ENCODE measurements at regions not wholly inside any gene's neighbourhood (a gene's known extent, or its start where the extent isn't known, plus 50 kb on each side); places are given as distances from the start of the nearest gene placed in this dataset.

DNA sequence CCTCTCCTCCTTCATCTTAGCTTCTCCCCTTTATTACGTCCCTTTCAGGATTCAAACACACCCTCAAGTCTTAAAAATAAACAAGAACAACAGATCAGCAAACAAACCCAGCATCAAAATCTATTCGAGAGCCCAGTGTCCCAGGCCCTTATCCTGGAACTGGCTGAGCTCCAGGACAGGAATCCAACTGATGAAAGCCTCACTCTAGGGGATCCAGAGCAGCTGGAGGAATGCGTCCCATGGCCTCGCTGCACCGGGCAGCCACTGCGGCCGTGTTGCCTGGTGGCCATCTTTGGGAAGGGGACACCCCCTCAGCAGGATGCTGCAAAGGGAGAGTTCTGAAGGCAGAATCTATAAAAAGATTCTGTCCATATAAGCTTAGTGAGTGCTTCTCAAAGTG, 156.5 kb upstream of the BMPER start:
- Histone ChIP-seq H3K9me3 (ENCODE audit: control insufficient read depth in 2 of 2, insufficient read depth in 1 of 2, low read depth in 1 of 2, low read length in 1 of 2) (no peaks in the 10 kb centered on the region), H3K27me3 (ENCODE audit: control insufficient read depth in 3 of 3, insufficient read depth in 3 of 3, low read length in 3 of 3) (no peaks in the 10 kb centered on the region), H3K4me3 (ENCODE audit: low read depth in 1 of 3, low read length in 3 of 3) (no peak overlapping the region), H3K4me1 (ENCODE audit: control insufficient read depth in 3 of 3, insufficient read depth in 2 of 3, low read depth in 1 of 3, low read length in 2 of 3) (no peaks in the 10 kb centered on the region), H3K36me3 (ENCODE audit: control insufficient read depth in 3 of 3, insufficient read depth in 2 of 3, low read depth in 1 of 3, low read length in 3 of 3) (no peaks in the 10 kb centered on the region), H3K27ac (ENCODE audit: low read depth in 1 of 3, low read length in 2 of 3) (no peak overlapping the region)
- 79 to 83% (median 80%) methylated on average over 7 of the region's 7 CpGs for WGBS, 3 donors
- no peak for FAIRE-seq
- DNase-seq, result no peak

DNA sequence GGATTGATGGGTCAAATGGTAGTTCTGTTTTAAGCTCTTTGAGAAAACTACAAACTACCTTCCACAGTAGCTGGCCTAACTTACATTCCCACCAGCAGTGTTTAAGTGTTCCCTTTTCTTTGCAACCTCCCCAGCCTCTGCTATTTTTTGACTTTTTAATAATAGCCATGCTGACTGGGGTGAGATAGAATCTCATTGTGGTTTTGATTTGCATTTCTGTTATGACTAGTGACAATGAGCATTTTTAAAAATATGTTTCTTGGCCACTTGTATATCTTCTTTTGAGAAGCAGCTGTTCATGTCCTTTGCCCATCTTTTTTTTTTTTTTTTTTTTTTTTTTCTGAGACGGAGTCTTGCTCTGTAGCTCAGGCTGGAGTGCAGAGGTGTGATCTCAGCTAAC, 155.2 kb upstream of the BMPER start:
- Histone ChIP-seq H3K27ac (ENCODE audit: low read depth in 1 of 3, low read length in 2 of 3) (no peak overlapping the region), H3K4me1 (ENCODE audit: control insufficient read depth in 3 of 3, insufficient read depth in 2 of 3, low read depth in 1 of 3, low read length in 2 of 3) (no peaks in the 10 kb centered on the region), H3K36me3 (ENCODE audit: control insufficient read depth in 3 of 3, insufficient read depth in 2 of 3, low read depth in 1 of 3, low read length in 3 of 3) (no peaks in the 10 kb centered on the region), H3K27me3 (ENCODE audit: control insufficient read depth in 3 of 3, insufficient read depth in 3 of 3, low read length in 3 of 3) (no peaks in the 10 kb centered on the region), H3K9me3 (ENCODE audit: control insufficient read depth in 2 of 2, insufficient read depth in 1 of 2, low read depth in 1 of 2, low read length in 1 of 2) (no peaks in the 10 kb centered on the region), H3K4me3 (ENCODE audit: low read depth in 1 of 3, low read length in 3 of 3) (no peak overlapping the region)
- DNase-seq (no peak), FAIRE-seq (no peak)
- WGBS, 3 donors, result 55 to 83% (median 78%) methylated on average over 1 of the region's 1 CpG

DNA sequence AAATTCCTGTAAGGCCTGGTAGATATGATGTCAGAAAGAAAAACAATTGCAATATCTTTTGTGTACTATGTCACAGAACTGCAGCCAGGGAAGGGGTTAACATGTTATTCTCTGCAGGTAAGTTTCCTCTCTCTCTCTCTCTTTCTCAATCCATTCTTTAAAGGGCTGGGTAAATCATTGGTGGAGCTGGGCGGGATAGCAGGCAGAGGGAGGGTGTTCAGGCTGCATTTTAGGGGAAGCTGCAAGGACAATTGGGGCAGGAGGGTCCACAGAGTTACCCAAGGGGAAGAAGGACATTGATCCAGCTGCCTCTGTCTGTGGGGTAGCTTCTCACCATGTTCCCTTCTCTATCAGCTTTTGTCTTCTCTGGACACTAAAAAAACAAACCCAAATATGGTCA, 153.9 kb upstream of the BMPER start:
- Histone ChIP-seq H3K9me3 (ENCODE audit: control insufficient read depth in 2 of 2, insufficient read depth in 1 of 2, low read depth in 1 of 2, low read length in 1 of 2) (no peaks in the 10 kb centered on the region), H3K4me3 (ENCODE audit: low read depth in 1 of 3, low read length in 3 of 3) (no peak overlapping the region), H3K27ac (ENCODE audit: low read depth in 1 of 3, low read length in 2 of 3) (no peak overlapping the region), H3K27me3 (ENCODE audit: control insufficient read depth in 3 of 3, insufficient read depth in 3 of 3, low read length in 3 of 3) (no peaks in the 10 kb centered on the region), H3K4me1 (ENCODE audit: control insufficient read depth in 3 of 3, insufficient read depth in 2 of 3, low read depth in 1 of 3, low read length in 2 of 3) (no peaks in the 10 kb centered on the region), H3K36me3 (ENCODE audit: control insufficient read depth in 3 of 3, insufficient read depth in 2 of 3, low read depth in 1 of 3, low read length in 3 of 3) (no peaks in the 10 kb centered on the region)
- WGBS, 3 donors, result 50 to 64% (median 50%) methylated on average over 1 of the region's 1 CpG
- FAIRE-seq (no peak), DNase-seq (no peak)

DNA sequence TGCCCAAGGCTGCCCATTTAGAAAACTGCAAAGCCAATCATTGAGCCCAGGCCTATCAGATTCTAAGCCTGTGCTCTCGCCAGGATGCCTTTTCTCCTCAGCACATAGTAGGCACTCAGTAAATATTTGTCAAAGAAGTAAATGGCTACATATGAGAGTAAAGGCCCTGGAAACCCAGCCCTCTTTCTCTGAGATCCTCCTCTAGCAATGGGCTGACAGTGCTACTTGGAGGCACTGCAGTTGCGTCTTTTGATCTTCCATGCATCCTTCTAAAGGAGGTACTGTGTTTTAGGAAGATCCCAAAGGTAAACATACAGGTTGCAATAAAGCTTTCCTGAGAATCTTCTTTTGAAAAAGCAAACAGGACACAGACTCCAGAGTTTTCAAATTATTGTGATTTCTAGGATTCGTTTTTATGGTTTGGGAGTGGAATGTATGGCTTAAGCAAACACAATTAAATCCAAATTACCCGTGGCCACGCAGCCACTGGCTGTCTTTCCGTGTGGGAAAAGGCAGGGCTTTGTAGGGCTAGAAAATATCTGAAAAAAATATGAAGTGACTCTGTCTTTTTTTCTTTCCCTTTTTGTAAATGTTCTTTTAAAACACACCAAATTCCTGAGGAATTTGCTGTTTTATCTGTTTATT, 151.3 kb upstream of the BMPER start:
- Histone ChIP-seq H3K36me3 (ENCODE audit: control insufficient read depth in 3 of 3, insufficient read depth in 2 of 3, low read depth in 1 of 3, low read length in 3 of 3) (no peaks in the 10 kb centered on the region), H3K9me3 (ENCODE audit: control insufficient read depth in 2 of 2, insufficient read depth in 1 of 2, low read depth in 1 of 2, low read length in 1 of 2) (no peaks in the 10 kb centered on the region), H3K27me3 (ENCODE audit: control insufficient read depth in 3 of 3, insufficient read depth in 3 of 3, low read length in 3 of 3) (no peaks in the 10 kb centered on the region), H3K4me3 (ENCODE audit: low read depth in 1 of 3, low read length in 3 of 3) (no peak overlapping the region), H3K4me1 (ENCODE audit: control insufficient read depth in 3 of 3, insufficient read depth in 2 of 3, low read depth in 1 of 3, low read length in 2 of 3) (no peaks in the 10 kb centered on the region), H3K27ac (ENCODE audit: low read depth in 1 of 3, low read length in 2 of 3) (no peak overlapping the region)
- FAIRE-seq (no peak), DNase-seq (no peak)
- 34 to 61% (median 42%) methylated on average over 6 of the region's 6 CpGs for WGBS, 3 donors

DNA sequence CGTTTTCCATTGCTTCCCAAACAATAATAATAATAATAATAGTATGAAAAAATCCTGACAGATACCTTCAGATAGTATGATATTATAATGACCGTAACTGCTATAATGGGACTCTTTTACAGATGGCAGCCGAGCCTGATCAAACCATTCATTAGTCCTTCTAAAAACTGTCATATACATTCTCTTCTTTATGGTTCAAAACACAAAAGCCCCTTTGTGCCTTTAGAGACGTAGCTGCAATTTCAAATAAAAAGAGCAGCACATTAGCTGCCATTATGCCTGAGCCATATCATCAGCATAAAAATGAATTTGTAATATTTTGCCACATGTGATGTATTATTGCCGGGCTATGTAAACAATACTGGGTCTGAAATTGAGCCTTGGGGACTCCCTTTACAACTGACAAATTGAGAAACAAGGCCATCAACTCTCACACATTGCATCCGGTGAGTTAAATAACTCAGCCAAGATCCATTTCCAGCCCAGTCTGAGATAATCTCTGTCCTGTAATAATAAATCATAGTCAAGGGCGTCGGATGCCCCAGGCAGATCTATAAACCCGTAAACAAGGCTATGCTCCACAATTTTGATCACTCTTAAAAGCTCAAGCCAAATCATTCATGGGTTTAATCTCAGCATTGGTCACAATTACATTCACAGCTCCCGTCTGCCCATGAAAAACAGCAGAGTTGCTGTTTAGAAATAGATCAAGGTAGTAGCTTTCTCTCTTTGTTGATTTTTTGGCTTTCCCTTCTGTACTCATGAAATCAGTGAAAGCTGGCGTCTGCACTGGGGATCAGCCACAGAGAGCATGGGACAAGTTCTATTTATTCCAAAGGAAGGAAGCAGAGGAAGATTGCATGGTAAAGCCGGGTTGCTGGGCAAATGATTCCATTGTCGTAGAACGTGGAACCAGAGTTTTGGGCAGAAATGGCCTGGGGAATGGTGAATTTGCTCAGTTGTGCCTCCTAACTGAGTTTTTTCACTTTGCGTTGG, 150.1 kb upstream of the BMPER start:
- WGBS, 3 donors, result 70 to 73% (median 71%) methylated on average over 15 of the region's 15 CpGs
- DNase-seq, result no peak
- Histone ChIP-seq H3K36me3 (ENCODE audit: control insufficient read depth in 3 of 3, insufficient read depth in 2 of 3, low read depth in 1 of 3, low read length in 3 of 3) (no peaks in the 10 kb centered on the region), H3K27me3 (ENCODE audit: control insufficient read depth in 3 of 3, insufficient read depth in 3 of 3, low read length in 3 of 3) (no peaks in the 10 kb centered on the region), H3K9me3 (ENCODE audit: control insufficient read depth in 2 of 2, insufficient read depth in 1 of 2, low read depth in 1 of 2, low read length in 1 of 2) (no peaks in the 10 kb centered on the region), H3K4me3 (ENCODE audit: low read depth in 1 of 3, low read length in 3 of 3) (no peak overlapping the region), H3K4me1 (ENCODE audit: control insufficient read depth in 3 of 3, insufficient read depth in 2 of 3, low read depth in 1 of 3, low read length in 2 of 3) (no peaks in the 10 kb centered on the region), H3K27ac (ENCODE audit: low read depth in 1 of 3, low read length in 2 of 3) (no peak overlapping the region)
- FAIRE-seq, result no peak

DNA sequence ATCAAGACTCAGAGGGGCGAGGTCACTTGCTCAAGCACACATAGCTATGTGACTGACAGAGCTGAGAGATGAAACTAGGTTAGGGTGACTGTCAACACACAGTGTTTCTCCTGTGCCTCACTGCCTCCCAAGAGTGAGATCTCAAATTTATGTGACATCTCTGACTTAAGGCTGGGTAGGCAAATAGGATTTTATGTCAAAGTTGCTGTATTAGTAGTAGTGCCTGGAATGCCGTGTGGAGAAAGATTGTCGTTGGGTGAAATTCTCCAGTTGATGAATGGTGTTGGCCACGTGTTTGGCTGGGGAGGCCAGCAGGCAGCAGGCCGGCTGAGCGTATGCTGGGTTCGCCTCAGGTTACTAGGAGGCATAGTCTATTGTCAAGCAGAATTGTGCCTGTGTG, 148.3 kb upstream of the BMPER start:
- no peak for DNase-seq
- no peak for FAIRE-seq
- WGBS, 3 donors, result 78 to 92% (median 88%) methylated on average over 7 of the region's 7 CpGs

DNA sequence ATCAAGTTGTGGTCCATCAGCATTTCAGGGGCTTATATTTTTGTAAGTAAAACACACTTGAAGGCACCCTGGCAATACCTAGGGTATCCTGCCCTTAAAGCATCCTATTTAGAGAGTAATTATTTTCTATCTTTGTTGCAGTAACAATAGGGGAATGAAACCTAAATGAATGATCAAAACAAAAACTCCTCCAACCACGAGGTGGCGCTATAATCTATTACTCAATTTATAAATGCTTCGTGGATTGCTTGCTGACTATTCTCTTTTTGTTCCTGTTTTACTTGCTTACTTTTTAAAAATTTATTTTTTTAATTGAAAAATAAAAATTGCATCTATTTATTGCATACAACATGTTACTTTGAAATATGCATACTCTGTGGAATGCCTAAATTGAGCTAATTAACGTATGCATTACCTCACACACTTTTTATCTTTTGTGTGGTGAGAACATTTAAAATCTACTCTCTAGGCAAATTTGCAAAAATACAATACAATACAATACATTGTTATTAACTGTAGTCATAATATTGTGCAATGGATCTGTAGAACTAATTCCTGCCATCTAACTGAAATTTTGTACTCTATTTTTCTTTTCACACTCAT, 147.7 kb upstream of the BMPER start:
- no peak for FAIRE-seq
- DNase-seq, result peak; percentile 16 to 39
- H3K4me1 ChIP-seq (ENCODE audit: control insufficient read depth in 3 of 3, insufficient read depth in 2 of 3, low read depth in 1 of 3, low read length in 2 of 3), result no peaks in the 10 kb centered on the region
- no peak overlapping the region for H3K27ac ChIP-seq (ENCODE audit: low read depth in 1 of 3, low read length in 2 of 3)
- no peak overlapping the region for H3K4me3 ChIP-seq (ENCODE audit: low read depth in 1 of 3, low read length in 3 of 3)
- no peaks in the 10 kb centered on the region for H3K27me3 ChIP-seq (ENCODE audit: control insufficient read depth in 3 of 3, insufficient read depth in 3 of 3, low read length in 3 of 3)
- WGBS, 3 donors, result 27 to 37% (median 31%) methylated on average over 4 of the region's 4 CpGs
- H3K9me3 ChIP-seq (ENCODE audit: control insufficient read depth in 2 of 2, insufficient read depth in 1 of 2, low read depth in 1 of 2, low read length in 1 of 2), result no peaks in the 10 kb centered on the region
- no peaks in the 10 kb centered on the region for H3K36me3 ChIP-seq (ENCODE audit: control insufficient read depth in 3 of 3, insufficient read depth in 2 of 3, low read depth in 1 of 3, low read length in 3 of 3)

More for the DNA sequence above, 148.3 kb upstream of the BMPER start:
- no peak overlapping the region for H3K27ac ChIP-seq (ENCODE audit: low read depth in 1 of 3, low read length in 2 of 3)
- no peaks in the 10 kb centered on the region for H3K9me3 ChIP-seq (ENCODE audit: control insufficient read depth in 2 of 2, insufficient read depth in 1 of 2, low read depth in 1 of 2, low read length in 1 of 2)
- H3K4me3 ChIP-seq (ENCODE audit: low read depth in 1 of 3, low read length in 3 of 3), result no peak overlapping the region
- H3K4me1 ChIP-seq (ENCODE audit: control insufficient read depth in 3 of 3, insufficient read depth in 2 of 3, low read depth in 1 of 3, low read length in 2 of 3), result no peaks in the 10 kb centered on the region
- no peaks in the 10 kb centered on the region for H3K27me3 ChIP-seq (ENCODE audit: control insufficient read depth in 3 of 3, insufficient read depth in 3 of 3, low read length in 3 of 3)
- H3K36me3 ChIP-seq (ENCODE audit: control insufficient read depth in 3 of 3, insufficient read depth in 2 of 3, low read depth in 1 of 3, low read length in 3 of 3), result no peaks in the 10 kb centered on the region

DNA sequence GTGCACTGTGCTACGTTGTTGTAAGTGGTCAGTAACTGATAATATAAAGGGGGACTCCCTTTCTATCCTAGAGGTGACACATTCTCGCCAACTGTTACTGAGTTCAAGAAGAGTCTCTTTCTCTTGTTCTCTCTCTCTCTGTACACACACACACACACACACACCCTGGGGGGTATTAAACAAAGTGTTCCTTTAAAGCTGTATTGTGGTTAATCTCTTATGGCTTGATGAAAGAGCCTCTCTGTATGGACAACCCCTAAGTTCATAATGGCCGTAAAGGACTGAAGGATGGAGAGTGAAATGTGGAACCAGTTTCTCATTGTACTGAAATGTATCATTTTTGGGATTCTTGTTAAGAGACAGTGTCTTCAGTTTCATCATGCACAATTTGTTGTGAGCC, 145.2 kb upstream of the BMPER start:
- no peaks in the 10 kb centered on the region for H3K4me1 ChIP-seq (ENCODE audit: control insufficient read depth in 3 of 3, insufficient read depth in 2 of 3, low read depth in 1 of 3, low read length in 2 of 3)
- H3K4me3 ChIP-seq (ENCODE audit: low read depth in 1 of 3, low read length in 3 of 3), result no peak overlapping the region
- 90 to 92% (median 92%) methylated on average over 3 of the region's 3 CpGs for WGBS, 3 donors
- H3K36me3 ChIP-seq (ENCODE audit: control insufficient read depth in 3 of 3, insufficient read depth in 2 of 3, low read depth in 1 of 3, low read length in 3 of 3), result no peaks in the 10 kb centered on the region
- FAIRE-seq (no peak), DNase-seq (no peak)
- H3K27me3 ChIP-seq (ENCODE audit: control insufficient read depth in 3 of 3, insufficient read depth in 3 of 3, low read length in 3 of 3), result no peaks in the 10 kb centered on the region
- H3K9me3 ChIP-seq (ENCODE audit: control insufficient read depth in 2 of 2, insufficient read depth in 1 of 2, low read depth in 1 of 2, low read length in 1 of 2), result no peaks in the 10 kb centered on the region
- H3K27ac ChIP-seq (ENCODE audit: low read depth in 1 of 3, low read length in 2 of 3), result no peak overlapping the region
